GM12892 (cell line): ENCODE measurements at regions not wholly inside any gene's neighbourhood (a gene's known extent, or its start where the extent isn't known, plus 50 kb on each side); places are given as distances from the start of the nearest gene placed in this dataset.

Experiments used
- POLR2A ChIP-seq: IDR thresholded peaks from 2 replicates; pipeline ENCODE4 v1.6.1; 2011; ENCODE audit warnings: low read depth, low read length, control low read depth
- POLR2AphosphoS5 ChIP-seq: IDR thresholded peaks from 2 replicates; pipeline ENCODE4 v1.6.1; 2011; ENCODE audit warnings: low read depth, low read length, control low read depth

DNA sequence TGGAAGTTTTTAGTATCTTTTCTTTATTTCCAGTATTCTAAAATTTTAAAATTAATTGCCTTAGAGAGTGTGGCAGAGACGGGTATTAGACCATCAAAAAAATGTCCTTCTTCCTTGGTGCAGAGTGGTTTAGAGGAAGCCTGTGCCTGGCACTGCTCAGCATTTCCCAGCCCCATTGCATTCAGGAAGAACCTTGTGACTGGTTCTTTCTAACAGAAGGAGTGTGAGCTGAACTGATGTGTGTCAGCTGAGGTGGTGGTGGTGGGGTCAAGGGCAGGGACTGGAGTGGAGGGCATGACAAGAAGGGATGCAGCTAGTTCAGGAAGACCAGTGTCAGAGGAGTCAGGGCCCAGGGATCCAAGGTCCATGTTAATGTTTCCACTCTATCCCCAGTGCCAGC, 58.7 kb upstream of the FDX1 start:
- TF ChIP-seq POLR2A = no peak
- TF ChIP-seq POLR2AphosphoS5 = no peak
